AG08396 (cell line): ENCODE measurements at regions not wholly inside any gene's neighbourhood (a gene's known extent, or its start where the extent isn't known, plus 50 kb on each side); places are given as distances from the start of the nearest gene placed in this dataset.

Experiments used
- DNase-seq: peaks from one replicate; pipeline ENCODE4 v3.0.0; 2012; ENCODE audit warnings: low spot score, mixed read lengths

- no peak for DNase-seq
These were observed 464.9 kb downstream of the TAFA4 start for GRCh38 chr3:68467465-68467864.

GRCh38 chr3:68458581-68458980, 473.8 kb downstream of the TAFA4 start:
- DNase-seq = no peak

GRCh38 chr3:68448510-68449383, 483.6 kb downstream of the TAFA4 start:
- DNase-seq = no peak

GRCh38 chr3:68447885-68448284, 484.5 kb downstream of the TAFA4 start:
- DNase-seq = no peak

GRCh38 chr3:68441054-68441453, 491.3 kb downstream of the TAFA4 start:
- DNase-seq = no peak

GRCh38 chr3:68436619-68437401, 495.5 kb downstream of the TAFA4 start:
- no peak for DNase-seq

- no peak for DNase-seq
These were observed 503.9 kb downstream of the TAFA4 start for GRCh38 chr3:68428495-68428894.

GRCh38 chr3:68424796-68425460, 507.4 kb downstream of the TAFA4 start:
- DNase-seq = no peak

GRCh38 chr3:68408626-68409025, 523.7 kb downstream of the TAFA4 start:
- DNase-seq = no peak

GRCh38 chr3:68403741-68404140, 528.6 kb downstream of the TAFA4 start:
- DNase-seq = no peak

- DNase-seq = no peak
These were observed 530.0 kb downstream of the TAFA4 start for GRCh38 chr3:68402235-68402918.

- DNase-seq = no peak
These were observed 553.7 kb downstream of the TAFA4 start for GRCh38 chr3:68378631-68379030.

- DNase-seq = no peak
These were observed 558.6 kb downstream of the TAFA4 start for GRCh38 chr3:68373727-68374126.

- no peak for DNase-seq
These were observed 568.6 kb downstream of the TAFA4 start for GRCh38 chr3:68363796-68364195.

- DNase-seq = no peak
These were observed 571.9 kb downstream of the TAFA4 start for GRCh38 chr3:68360492-68360891.

GRCh38 chr3:68345781-68346180, 586.6 kb downstream of the TAFA4 start:
- no peak for DNase-seq

- DNase-seq = no peak
These were observed 589.9 kb downstream of the TAFA4 start for GRCh38 chr3:68342426-68342825.

GRCh38 chr3:68336042-68336441, 596.3 kb downstream of the TAFA4 start:
- no peak for DNase-seq

GRCh38 chr3:68334367-68334986, 597.9 kb downstream of the TAFA4 start:
- DNase-seq = no peak

GRCh38 chr3:68328049-68328448, 604.3 kb downstream of the TAFA4 start:
- no peak for DNase-seq

GRCh38 chr3:68315964-68316363, 616.4 kb downstream of the TAFA4 start:
- DNase-seq = no peak

- DNase-seq = no peak
These were observed 616.8 kb downstream of the TAFA4 start for GRCh38 chr3:68315546-68315945.
